ENCODE measurements at regions not wholly inside any gene's neighbourhood (a gene's known extent, or its start where the extent isn't known, plus 50 kb on each side); places are given as distances from the start of the nearest gene placed in this dataset.
"Not testable (repeated sequence)": the region's sequence is repeated elsewhere in the genome, so short reads cannot be mapped to it uniquely, and the experiment has no call there.

- ChIA-PET POLR2A (no interaction called here), CTCF (no interaction called here)
Measured at GRCh38 chr2:52390651-52391050, 1358.7 kb upstream of the NRXN1 start.

GRCh38 chr2:52387937-52388590 lies 1356.1 kb upstream of the NRXN1 start:
- POLR2A ChIA-PET = no interaction called here
- CTCF ChIA-PET = no interaction called here

- CTCF ChIA-PET = no interaction called here
- POLR2A ChIA-PET = no interaction called here
Measured at GRCh38 chr2:52386433-52387030, 1354.6 kb upstream of the NRXN1 start.

- POLR2A ChIA-PET = no interaction called here
- CTCF ChIA-PET = no interaction called here
Measured at GRCh38 chr2:52383541-52383940, 1351.6 kb upstream of the NRXN1 start.

- CTCF ChIA-PET = no interaction called here
Measured at GRCh38 chr2:52369178-52369577, 1337.2 kb upstream of the NRXN1 start.

GRCh38 chr2:52368141-52368540 lies 1336.2 kb upstream of the NRXN1 start:
- ChIA-PET POLR2A (no interaction called here), CTCF (no interaction called here)

More at GRCh38 chr2:52369178-52369577, 1337.2 kb upstream of the NRXN1 start:
- POLR2A ChIA-PET = no interaction called here

- POLR2A ChIA-PET = no interaction called here
Measured at GRCh38 chr2:52365946-52366345, 1334.0 kb upstream of the NRXN1 start.

GRCh38 chr2:52356556-52356955 lies 1324.6 kb upstream of the NRXN1 start:
- CTCF ChIA-PET = no interaction called here
- POLR2A ChIA-PET = no interaction called here

More at GRCh38 chr2:52365946-52366345, 1334.0 kb upstream of the NRXN1 start:
- CTCF ChIA-PET = no interaction called here

- ChIA-PET POLR2A (no interaction called here), CTCF (interaction anchor here (0.8 kb wide), 1 partner anchor 1274 kb away, joined by 3 read pairs; no protein-coding TSS in a partner anchor)
Measured at GRCh38 chr2:52347292-52347691, 1315.4 kb upstream of the NRXN1 start.

GRCh38 chr2:52345676-52346075 lies 1313.7 kb upstream of the NRXN1 start:
- ChIA-PET CTCF (no interaction called here), POLR2A (no interaction called here)

- ChIA-PET CTCF (no interaction called here), POLR2A (no interaction called here)
Measured at GRCh38 chr2:52345082-52345481, 1313.2 kb upstream of the NRXN1 start.

GRCh38 chr2:52343706-52344266 lies 1311.9 kb upstream of the NRXN1 start:
- CTCF ChIA-PET = no interaction called here
- POLR2A ChIA-PET = no interaction called here

- POLR2A ChIA-PET = no interaction called here
- CTCF ChIA-PET = no interaction called here
Measured at GRCh38 chr2:52343010-52343409, 1311.1 kb upstream of the NRXN1 start.

- ChIA-PET POLR2A (no interaction called here), CTCF (no interaction called here)
Measured at GRCh38 chr2:52342458-52342857, 1310.5 kb upstream of the NRXN1 start.

GRCh38 chr2:52341732-52342131 lies 1309.8 kb upstream of the NRXN1 start:
- POLR2A ChIA-PET = no interaction called here
- CTCF ChIA-PET = no interaction called here

GRCh38 chr2:52340171-52340570 lies 1308.2 kb upstream of the NRXN1 start:
- CTCF ChIA-PET = no interaction called here

GRCh38 chr2:52337786-52338185 lies 1305.9 kb upstream of the NRXN1 start:
- CTCF ChIA-PET, POLR2A ChIA-PET: not testable (repeated sequence)

More at GRCh38 chr2:52340171-52340570, 1308.2 kb upstream of the NRXN1 start:
- POLR2A ChIA-PET = no interaction called here

- CTCF ChIA-PET = no interaction called here
- POLR2A ChIA-PET = no interaction called here
Measured at GRCh38 chr2:52336951-52337350, 1305.0 kb upstream of the NRXN1 start.

GRCh38 chr2:52335727-52336126 lies 1303.8 kb upstream of the NRXN1 start:
- POLR2A ChIA-PET = no interaction called here
- CTCF ChIA-PET = no interaction called here

- POLR2A ChIA-PET = no interaction called here
- CTCF ChIA-PET = no interaction called here
Measured at GRCh38 chr2:52334185-52334584, 1302.3 kb upstream of the NRXN1 start.

GRCh38 chr2:52327641-52328040 lies 1295.7 kb upstream of the NRXN1 start:
- POLR2A ChIA-PET = no interaction called here
- CTCF ChIA-PET = no interaction called here

GRCh38 chr2:52314231-52314630 lies 1282.3 kb upstream of the NRXN1 start:
- CTCF ChIA-PET = no interaction called here
- POLR2A ChIA-PET = no interaction called here

Measured in activated CD8-positive, alpha-beta memory T cell treated with anti-CD3 and anti-CD28 coated beads for 36 hours (primary cell).